C1 segment of cervical spinal cord (tissue), 14 donors: ENCODE measurements at regions not wholly inside any gene's neighbourhood (a gene's known extent, or its start where the extent isn't known, plus 50 kb on each side); places are given as distances from the start of the nearest gene placed in this dataset.

ENCODE experiments used
- DNase-seq, 14 donors: peaks; one replicate each; lab custom pipeline; 2025; lab: John Stamatoyannopoulos, UW

DNA sequence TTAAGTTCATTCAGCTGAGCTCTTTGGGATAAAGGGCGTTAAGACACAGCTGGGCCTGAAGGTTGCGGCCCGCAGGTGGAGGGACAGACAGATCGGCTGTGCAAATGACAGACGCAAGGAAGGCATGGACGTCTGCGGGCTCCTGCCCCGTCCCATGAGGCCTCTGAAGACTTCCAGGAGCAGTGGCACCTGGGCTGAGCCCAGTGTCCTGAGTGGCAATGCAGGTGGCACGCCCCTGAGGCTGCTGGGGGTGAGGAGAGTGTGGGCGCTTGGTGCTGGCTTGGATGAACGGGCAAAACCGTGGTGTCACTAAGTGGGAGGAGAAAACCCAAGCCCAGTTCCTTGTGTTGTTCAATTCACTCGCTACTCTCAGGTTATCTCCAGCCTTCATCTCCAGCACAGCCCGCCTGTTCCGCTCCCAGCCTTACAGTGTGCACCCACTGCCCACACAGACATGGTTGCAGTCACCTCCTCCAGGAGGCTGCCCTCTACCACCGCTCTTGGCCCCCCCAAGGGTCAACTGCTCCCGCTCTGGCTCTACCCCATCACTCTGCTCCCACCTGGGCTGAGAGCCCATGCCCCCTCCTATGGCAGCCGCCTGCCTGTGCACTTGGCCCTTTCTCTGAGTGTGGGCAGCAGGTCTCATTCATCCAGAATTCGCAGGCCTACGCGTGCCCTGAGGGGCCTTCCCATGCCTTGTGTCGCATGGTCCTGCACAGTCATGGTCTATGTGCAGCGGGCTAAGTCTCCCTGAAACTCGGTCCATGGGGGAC lies 50.3 kb downstream of the PTGR3 start:
- DNase-seq = no peak

DNA sequence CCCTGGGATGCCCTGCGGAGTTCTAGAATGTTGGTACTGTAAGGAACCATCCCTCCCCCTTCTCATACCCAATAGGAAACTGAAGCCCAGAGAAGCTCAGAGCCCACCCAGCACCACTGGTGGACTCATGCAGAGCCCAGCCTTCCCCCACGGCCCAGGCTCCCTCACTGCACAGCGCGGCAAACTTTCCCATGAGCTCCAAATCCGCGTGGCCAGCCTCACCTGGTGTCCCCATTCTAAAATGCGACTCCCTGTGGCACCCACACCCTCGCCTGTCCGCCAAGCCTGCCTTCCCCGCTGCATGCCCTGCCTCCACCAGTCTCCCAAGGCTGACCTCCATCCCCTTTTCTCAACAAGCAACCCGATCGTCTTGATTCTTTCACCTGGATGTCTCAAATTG lies 51.1 kb downstream of the PTGR3 start:
- no peak for DNase-seq

DNA sequence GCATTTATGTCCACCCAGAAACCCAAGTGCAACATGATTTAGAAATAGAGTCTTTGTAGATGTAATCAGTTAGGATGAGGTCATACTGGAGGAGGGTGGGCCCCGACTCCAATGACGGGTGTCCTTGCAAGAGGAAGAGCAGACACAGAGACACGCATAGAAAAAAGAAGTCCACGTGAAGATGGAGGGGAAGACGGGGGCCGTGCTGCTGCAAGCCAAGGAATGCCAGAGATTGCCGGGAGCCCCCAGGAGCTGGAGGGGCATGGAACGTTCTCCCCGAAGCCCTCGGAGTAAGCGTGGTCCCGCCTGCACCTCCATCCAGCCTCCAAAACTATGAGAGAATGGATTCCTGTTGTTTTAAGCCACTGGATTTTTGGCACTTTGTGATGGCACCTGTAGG lies 51.6 kb downstream of the PTGR3 start:
- DNase-seq = no peak

DNA sequence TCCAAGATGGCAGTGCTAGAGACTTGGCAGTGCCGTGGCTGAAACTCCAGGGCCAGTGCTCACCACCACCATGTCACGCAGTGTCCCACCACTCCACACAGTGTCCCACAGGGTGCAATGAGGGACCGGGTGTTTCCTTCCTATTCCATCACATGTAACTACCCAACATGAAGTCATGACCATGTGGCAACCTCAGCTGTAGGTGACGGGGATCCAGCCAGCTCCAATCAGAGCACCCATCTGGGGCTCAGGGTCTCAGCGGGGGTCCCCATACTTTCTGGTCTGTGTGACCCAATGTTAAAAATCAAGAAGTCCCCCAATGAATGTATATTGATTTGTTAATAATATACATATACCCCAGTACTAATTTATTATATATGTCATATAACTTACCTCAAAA lies 52.1 kb downstream of the PTGR3 start:
- no peak for DNase-seq

DNA sequence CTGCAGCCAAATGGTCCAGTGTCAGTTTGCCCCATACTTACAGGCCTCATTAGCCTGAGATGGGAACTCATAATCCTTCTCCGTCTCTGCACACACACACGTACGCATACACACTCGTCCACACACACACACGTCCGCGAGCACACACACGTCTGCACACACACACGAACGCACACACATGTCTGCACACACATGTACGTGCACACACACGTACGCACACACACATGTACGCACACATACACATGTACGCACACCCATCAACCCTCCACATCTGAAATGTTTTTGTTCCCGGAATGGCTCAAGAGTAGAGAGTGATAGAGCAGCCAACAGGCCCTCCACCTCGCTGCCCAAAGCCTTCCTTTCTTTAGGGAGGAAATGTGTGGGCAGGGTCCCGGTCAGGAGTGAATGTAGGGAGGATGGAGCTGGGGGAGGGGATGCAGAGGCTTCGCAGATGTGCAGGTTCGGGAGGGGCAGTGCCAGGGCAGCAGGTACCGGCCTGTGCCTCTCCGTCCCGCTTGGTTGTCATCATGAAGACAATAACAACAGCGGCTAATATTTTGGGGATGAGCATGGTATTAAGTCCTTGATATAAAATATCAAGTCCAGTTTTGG lies 52.7 kb downstream of the PTGR3 start:
- no peak for DNase-seq

DNA sequence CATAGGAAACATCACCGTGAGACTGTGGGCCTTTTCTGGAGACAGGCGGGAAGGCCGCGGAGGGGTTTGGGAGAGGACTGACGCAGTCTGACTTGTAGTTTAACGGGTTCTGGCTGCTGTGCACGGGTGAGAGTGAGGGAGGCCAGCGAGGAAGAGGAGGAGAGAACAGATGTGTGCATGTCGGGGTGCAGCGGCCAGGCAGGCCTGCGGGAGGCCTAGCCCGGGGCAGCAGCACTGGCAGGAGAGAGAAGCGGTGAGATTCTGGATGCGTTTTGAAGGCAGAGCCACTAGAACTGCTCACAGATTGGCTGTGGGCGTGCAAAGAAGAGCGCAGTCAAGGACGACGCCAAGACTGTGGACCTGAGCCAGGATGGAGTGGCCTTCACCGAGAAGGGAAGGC lies 53.9 kb downstream of the PTGR3 start:
- no peak for DNase-seq

DNA sequence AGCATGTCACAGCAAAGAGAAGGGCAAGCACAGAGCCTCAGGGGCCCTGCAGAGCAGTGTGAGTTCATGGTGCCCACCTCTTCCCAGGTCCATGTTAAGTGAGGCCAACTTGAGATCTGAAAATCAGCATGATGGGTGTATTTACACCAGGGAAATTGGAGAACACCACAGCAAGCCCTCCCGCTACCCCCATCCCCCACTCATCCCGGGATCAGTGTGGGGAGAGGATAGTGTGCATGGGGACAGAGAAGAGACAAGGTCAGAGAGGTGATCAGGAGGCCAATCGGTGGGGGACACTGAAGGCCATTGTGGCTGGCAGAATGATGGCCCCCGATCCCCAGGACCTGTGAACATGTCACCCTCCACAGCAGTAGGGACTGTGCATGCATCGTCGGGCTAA lies 54.7 kb downstream of the PTGR3 start:
- DNase-seq = no peak

DNA sequence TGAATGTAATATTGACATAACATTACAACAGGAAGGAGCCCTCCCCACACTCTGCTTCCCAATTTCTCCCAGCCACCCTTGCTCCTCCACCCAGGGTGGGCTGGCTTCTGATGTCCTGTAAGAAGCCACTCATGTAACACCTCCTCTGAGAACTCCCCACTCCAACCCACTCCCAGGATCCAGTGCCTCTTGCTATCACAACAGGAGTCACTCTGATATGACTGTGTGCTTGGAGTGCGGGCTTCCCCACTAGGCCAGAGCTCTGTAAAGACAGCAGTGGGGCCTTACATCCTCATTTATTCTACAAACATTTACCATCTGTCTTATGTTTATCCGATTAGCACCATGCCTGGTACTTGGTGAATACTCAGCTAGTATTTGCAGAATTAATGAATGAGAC lies 65.1 kb downstream of the PTGR3 start:
- no peak for DNase-seq

DNA sequence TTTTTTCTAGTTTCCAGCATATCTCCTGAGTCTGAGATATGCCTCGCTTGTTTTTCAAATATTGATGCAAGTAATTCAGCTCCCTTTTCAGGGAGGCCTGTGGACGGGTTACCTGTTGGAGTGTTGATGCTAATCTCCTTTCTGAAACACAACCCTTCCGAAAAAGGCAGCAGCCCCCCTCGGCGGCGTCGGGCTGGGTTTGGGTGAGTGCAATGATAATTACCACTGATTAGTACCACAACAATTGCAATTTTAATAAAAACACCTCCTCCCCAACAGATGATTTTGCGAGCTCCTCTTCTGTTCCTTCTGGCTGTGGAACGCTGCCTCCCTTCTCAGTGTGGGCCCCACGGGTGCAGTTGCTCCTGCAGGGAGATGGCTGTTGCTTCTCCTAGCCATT lies 66.3 kb downstream of the PTGR3 start:
- DNase-seq = no peak

DNA sequence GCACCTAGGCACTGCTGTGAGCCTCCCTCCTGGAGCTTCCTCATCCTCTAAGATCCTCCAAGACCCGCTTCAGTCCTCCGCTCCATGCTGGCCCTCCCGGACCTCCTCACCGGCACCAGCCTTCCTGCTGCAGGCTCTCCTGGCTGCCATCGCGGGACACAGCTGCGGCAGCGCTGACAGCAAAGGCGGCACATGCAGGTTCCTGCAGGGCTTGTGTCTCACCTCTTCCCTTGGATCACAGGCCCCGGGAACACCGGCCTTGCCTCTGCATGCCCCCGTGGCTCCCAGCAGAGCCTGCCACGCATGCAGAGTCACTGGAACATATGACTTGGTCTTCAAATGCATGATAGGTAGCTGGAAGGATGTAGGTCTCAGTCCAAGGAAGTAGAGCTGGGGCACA lies 67.2 kb downstream of the PTGR3 start:
- DNase-seq = no peak

DNA sequence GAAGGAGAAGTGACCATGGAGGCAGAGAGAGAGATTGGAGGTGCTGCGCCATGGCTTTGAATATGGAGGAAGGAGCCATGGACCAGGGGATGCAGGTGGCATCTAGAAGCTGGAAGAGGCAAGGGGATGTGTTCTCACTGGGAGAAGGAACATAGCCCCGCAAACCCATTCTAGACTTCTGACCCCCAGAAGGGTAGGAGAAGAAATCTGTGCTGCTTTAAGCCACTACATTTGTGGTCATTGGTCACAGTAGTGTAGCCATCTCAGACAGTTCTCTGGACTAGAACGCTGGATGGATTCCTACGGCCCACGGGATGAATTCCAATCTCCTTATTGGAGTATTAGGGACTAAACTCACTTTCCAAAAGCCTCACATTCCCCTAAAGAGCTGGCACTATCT lies 67.8 kb downstream of the PTGR3 start:
- DNase-seq = no peak

DNA sequence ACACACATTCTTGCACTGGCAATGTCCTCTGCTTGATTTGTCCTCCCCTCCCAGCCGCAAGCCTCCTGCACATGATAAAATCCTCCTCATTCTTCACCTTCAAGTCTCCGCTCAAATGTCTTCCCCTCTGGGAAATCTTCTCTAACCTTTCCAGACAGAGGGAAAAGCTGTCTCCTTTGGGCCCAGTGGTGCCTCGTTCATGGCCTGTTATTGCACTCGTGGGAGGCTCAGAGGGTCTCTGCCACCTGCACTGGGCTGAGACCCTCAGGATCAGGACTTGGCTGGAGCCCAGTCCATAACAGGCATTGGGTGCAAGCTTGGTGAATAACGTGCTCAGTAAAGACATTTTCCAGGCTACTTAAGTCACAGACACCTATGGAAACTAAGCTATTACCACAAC lies 68.6 kb downstream of the PTGR3 start:
- DNase-seq = no peak

DNA sequence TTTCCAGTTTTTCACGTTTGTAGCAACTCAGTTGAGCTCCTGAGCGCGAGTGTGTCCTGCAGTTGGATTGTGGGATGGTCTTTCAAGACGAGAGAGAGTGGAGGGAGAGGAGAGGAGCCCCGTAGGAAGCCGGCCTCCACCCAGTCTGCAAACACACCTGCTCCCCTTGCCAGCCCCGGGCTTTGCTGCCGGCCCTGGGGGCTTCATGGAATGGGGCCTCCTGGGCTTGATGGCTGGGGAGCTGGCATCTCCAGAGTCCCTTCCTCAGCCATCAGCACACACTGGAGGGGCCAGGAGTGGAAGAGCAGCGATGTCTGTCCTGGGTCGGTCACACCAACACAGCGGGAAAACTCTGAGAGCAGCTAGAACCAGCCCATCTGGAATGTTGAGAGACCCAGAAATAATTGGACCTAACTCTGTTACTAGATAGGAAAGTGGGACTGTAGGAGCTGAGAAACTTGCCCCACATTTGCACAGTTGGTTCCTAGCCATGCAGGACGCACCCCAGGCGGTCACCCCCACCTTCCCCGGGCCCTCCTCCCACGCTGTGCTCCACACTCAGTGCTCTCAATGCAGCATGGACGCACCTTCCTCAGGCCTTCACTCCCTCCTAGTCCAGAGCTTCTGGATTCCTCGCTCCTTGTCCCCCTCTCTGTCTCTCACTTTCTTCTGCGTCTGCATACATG lies 69.6 kb downstream of the PTGR3 start:
- no peak for DNase-seq

DNA sequence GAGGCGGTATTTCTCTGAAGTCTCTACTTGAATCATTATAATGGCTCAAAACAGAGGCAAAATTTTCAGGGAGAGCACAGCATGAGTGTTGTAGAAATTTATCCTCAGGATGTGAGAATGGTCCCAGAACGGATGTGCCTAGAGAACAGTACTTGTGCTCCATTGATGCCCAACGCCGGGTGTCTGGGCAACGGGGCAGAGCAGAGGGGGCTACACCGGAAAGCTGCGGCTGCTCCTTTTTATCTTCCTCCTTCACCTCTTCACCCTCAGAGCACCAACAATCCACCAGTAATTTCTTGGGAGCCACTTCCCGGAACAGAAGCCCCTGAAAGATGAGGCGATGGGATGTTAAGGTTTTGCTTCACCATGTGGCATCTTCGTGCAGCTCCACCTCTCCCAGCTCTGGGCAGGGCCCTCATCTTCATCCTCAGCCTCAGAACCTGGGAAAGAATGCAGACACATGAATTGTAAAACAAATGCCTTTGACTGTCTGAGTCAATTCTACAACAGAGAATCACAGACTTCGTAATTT lies 71.5 kb downstream of the PTGR3 start:
- no peak for DNase-seq

DNA sequence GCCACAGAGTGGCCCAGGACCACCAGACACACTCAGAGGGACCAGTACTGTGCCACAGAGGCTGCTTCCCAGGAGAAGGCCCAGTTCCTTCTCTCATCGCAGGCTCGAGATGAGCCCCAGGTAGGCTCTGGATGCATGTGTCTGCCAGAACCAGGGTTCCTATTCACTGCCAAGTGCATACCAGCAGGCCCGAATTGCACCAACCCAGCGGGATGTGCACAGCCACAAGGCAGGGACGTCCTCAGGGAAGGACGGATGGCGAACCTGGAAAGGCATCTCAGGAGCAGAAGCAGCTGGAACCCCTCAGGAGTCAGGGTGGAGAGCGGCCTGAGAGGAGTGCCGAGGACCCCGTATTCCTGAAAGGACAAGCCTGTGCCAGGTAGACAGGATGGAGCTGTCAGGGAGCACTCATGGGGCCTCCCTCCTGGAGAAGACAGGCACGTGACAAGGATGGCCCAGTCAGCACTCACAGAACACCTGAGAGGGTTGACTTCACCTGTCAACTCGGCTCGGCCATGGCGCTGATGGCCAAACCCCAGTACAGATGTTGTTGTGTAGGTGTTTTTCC lies 73.7 kb downstream of the PTGR3 start:
- no peak for DNase-seq

DNA sequence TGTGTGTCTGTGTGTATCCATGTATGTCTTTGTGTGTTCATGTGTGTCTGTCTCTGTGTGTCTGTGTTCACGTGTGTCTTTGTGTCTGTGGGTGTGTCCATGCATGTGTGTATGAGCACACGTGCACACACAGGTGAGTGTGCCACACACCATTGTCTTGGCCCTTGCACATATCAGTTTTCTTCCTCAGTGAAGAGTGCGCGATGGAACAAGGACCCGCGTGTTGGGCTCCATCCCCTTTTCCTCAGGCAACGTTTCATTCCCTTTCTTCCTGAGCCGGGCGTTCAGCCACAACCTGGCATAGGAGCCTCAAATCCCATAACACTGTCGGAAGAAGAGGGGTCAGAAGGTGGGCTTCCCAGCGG lies 74.3 kb downstream of the PTGR3 start:
- DNase-seq = no peak

DNA sequence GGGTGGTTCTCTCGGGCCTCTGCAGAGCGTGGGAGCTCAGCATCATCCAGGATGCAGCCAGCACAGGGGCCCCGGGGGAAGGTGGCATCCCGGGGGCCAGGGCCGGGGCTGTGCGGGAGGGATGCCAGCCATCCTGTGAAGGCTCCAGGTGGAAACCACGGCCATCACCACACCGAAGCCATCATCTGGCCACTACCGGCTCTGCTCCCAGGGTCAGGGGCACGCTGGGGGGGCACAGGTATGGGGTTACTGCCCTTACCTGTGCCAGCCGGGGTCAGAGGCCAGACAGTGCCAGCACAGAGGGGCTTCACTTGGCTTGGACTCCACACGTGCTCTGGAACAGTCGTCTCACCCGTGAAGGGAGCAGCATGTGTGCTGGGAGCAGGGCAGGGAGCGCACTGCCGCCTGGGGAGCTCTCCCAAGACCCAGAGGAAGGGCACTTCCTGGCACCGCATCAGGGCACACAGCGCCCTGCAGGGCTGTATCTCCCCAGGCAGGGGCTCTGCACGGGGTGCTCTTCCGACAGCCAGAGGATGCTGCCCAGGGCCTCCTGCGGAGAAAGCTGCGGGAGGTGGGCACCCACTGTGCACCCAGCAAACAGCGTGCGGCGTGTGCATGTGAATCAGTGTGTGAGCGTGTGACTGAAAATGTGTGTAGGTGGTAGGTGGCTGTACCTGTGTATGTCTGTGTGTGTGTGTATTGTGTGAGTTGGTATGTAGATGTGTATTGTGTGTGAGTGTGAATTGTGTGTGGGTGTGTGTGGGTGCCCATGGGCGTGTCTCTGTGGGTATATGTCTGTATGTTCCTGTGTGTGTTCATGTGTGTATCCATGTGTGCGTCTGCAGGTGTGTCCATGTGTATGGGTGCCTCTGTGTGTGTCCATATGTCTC lies 75.0 kb downstream of the PTGR3 start:
- no peak for DNase-seq

DNA sequence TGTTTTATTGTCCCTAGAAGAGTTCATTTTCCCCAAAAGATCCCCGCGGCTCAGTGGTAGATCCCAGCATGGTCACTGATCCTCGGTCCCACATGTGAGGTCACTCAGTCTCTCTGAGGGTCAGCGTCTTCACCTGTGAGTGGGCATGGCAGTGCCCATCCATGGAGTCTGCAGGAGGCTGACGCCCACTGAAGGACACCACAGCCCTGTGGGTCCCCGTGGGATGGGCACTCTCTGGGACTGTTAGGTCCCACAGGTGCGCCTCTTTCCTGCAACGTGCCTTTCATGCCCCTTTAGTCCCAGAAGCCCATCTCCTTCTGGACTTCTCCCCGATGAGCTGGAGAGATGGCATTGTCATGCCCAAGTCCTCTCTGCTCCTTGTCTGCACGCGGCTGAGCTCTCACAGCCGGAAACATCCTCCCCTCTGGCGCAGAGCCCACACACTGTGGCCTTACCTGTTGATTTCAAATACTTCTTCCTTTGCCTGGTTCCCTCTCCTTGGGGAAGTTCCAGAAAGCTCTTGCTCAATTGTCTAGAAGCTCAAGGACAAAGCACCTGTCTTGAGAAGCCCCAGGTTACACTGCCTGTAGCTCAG lies 75.9 kb downstream of the PTGR3 start:
- DNase-seq = no peak

DNA sequence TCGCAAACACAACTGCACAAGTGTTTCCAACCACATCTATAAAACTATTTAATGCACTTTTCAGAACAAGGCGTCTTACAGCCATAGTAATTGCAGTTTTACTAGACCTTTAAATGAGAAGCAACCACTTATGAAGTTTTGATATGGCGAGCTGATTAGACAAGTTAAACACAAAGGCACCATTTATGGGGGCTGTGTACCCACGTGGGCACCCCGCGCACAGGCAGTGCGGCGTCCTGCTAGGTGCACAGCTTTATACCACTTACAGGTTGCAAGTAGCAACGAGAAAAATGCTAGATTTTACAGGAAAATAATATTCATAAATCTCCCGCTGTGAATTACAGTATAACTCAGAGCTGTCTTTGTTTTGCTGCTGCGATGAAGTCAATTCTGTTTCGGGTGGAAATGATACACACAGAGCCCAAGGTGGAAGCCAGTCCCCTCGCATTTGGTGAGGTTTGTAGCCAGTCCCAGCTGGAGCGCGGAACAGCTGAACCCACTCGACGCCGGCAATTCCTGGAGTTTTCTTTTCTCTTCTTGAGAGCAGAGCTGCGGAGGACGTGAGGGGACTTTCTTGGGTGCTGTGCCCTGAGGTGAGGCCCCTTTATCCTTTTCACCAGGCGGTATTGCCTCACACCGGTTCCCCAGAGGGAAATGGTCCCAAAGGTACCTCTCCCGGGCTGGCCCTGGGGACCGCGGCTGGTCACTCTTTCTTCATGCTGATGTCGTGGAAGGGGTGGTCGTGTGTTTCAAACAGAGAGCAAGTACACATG lies 76.7 kb downstream of the PTGR3 start:
- no peak for DNase-seq

DNA sequence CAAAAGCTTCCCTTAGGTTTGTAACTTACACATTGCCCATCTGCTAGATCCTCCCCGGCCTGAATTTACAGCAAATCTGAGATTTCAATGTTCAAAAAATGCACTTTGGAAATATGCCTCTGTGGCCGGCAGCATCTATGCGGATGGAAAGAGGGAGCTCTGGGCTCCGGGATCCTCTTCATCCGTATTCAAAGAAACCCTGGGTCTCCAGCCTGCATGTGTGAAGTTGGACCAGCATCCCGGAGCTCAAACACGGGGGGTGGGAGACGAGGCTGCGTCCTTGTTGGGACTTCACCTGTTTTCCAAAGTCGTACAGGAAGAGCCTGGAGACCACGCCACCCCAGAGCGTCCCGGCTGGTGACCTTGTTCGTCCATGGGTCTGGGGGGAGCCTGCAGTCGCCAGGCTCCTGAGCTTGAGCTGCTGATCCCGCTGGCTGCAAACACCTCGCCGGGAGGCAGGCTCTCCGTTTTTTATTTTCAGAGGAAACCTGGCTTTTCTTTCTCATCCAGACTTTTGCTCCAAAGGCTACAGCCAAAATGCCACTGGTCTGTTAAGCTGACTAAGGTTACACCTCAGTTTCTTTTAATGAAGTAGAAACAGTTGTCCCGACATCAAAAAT lies 77.4 kb downstream of the PTGR3 start:
- no peak for DNase-seq
